CD4-positive, CD25-positive, alpha-beta regulatory T cell (primary cell): ENCODE measurements at regions not wholly inside any gene's neighbourhood (a gene's known extent, or its start where the extent isn't known, plus 50 kb on each side); places are given as distances from the start of the nearest gene placed in this dataset.

Experiments used
- ATAC-seq, 2 donors: fragments of 150-1000 bp; cut with Tn5 transposase; one replicate each; pipeline ENCODE4 v1.10.0; 2021; ENCODE audit warnings: low read depth in 2 of 2, moderate number of reproducible peaks in 2 of 2, moderate library complexity in 1 of 2
- DNase-seq, 3 donors: peaks; one replicate each; pipeline versions ENCODE4 v3.0.0 to v3.0.0-alpha.2; 2012 to 2022; ENCODE audit warnings: mixed read lengths in 1 of 3
- H3K27ac ChIP-seq: one replicate; pipeline ENCODE4 v1.7.0; 2013; ENCODE audit warnings: mild to moderate bottlenecking, low read length; ENCODE audit not compliant: insufficient read depth, poor library complexity, severe bottlenecking
- H3K27me3 ChIP-seq: one replicate; pipeline ENCODE4 v1.7.0; 2013; ENCODE audit warnings: low read length; ENCODE audit not compliant: control insufficient read depth, insufficient read depth
- H3K36me3 ChIP-seq: one replicate; pipeline ENCODE4 v1.7.0; 2013; ENCODE audit warnings: mild to moderate bottlenecking, low read length, moderate library complexity; ENCODE audit not compliant: control insufficient read depth, insufficient read depth
- H3K4me1 ChIP-seq: 2 replicates; pipeline ENCODE4 v1.7.0; 2013; ENCODE audit warnings: mild to moderate bottlenecking, low read length; ENCODE audit not compliant: insufficient read depth, control insufficient read depth, poor library complexity, severe bottlenecking
- H3K4me3 ChIP-seq: one replicate; pipeline ENCODE4 v1.7.0; 2013; ENCODE audit warnings: low read depth, mild to moderate bottlenecking, low read length, moderate library complexity
- H3K9me3 ChIP-seq, 2 experiments: 1 replicate in 1 of 2; 2 replicates in 1 of 2; pipeline ENCODE4 v1.7.0; 2013; ENCODE audit warnings: low read length in 2 of 2, mild to moderate bottlenecking in 1 of 2, moderate library complexity in 1 of 2; ENCODE audit not compliant: control insufficient read depth in 2 of 2
- H3K27ac Mint-ChIP-seq, 3 donors: one replicate each; pipeline ENCODE4 v1.8.0; 2020 to 2022; ENCODE audit warnings: mild to moderate bottlenecking in 3 of 3, mixed read lengths in 3 of 3, moderate library complexity in 2 of 3
- H3K27me3 Mint-ChIP-seq: one replicate; pipeline ENCODE4 v1.8.0; 2022; ENCODE audit warnings: mild to moderate bottlenecking, mixed read lengths
- H3K36me3 Mint-ChIP-seq: one replicate; pipeline ENCODE4 v1.8.0; 2020; ENCODE audit warnings: mixed read lengths
- H3K4me1 Mint-ChIP-seq, 4 donors: one replicate each; pipeline ENCODE4 v1.8.0; 2020 to 2022; ENCODE audit warnings: mixed read lengths in 4 of 4, mild to moderate bottlenecking in 1 of 4
- H3K4me3 Mint-ChIP-seq, 4 donors: one replicate each; pipeline ENCODE4 v1.8.0; 2020 to 2022; ENCODE audit warnings: mild to moderate bottlenecking in 4 of 4, mixed read lengths in 4 of 4, moderate library complexity in 3 of 4
- H3K9me3 Mint-ChIP-seq, 7 donors: one replicate each; pipeline ENCODE4 v1.8.0; 2020 to 2022; ENCODE audit warnings: mixed read lengths in 7 of 7, mild to moderate bottlenecking in 3 of 7, moderate library complexity in 2 of 7

DNA sequence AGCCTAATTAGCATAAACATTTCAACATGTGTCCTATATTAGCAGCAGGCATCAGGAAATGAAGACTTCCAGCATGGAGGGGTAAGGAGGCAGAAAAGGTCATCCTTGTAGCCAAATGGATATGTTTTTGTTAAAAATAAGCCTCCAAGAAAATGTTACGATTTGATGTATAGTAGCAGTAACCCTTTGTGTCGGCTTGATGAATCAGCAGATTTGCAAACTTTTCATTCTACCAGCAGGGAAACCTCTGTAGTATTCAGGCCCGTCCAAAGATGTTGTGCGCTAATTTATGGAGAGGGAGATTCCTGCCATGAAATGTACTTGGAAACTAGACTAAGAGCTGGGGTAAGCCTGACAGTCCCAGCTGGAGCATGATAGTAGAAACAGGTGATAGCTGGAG lies 780.8 kb upstream of the KLHL29 start:
- H3K27ac Mint-ChIP-seq: no peak overlapping the region
- no peaks in the 10 kb centered on the region for H3K4me1 Mint-ChIP-seq
- no peak for ATAC-seq
- no peaks in the 10 kb centered on the region for H3K27me3 Mint-ChIP-seq
- H3K9me3 Mint-ChIP-seq: peaks cover 0 to 10% (median 4%) of the 10 kb centered on the region in 7 donors
- DNase-seq: no peak
- H3K27me3 ChIP-seq: no peaks in the 10 kb centered on the region
- H3K9me3 ChIP-seq: no peaks in the 10 kb centered on the region
- H3K4me3 ChIP-seq: no peak overlapping the region
- no peaks in the 10 kb centered on the region for H3K36me3 ChIP-seq
- no peak overlapping the region for H3K27ac ChIP-seq
- H3K4me1 ChIP-seq: no peaks in the 10 kb centered on the region
- H3K4me3 Mint-ChIP-seq: no peak overlapping the region
- no peaks in the 10 kb centered on the region for H3K36me3 Mint-ChIP-seq

DNA sequence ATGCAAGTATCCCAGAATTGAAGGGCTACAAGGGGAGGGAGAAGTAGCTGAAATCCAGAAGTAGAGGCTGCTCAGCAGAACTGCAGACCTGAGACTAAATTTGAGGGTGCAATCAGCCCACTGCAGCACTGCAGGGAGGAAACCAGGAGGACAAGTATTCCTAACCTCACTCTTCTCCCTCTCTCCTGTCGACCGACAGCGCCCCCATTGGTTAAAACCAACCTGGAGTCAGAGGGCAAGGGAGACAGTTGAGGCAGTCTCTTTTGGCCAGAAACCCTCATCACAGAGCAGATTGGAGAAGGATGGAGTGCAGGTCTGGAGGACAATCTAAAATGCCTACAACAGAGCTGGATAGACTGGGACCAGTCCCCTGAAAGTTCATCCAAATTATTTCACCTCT lies 768.9 kb upstream of the KLHL29 start:
- no peak overlapping the region for H3K27ac Mint-ChIP-seq
- H3K9me3 Mint-ChIP-seq: peaks cover 0 to 8% (median 4%) of the 10 kb centered on the region in 7 donors
- no peaks in the 10 kb centered on the region for H3K36me3 Mint-ChIP-seq
- H3K4me1 ChIP-seq: no peaks in the 10 kb centered on the region
- ATAC-seq: no peak
- no peaks in the 10 kb centered on the region for H3K4me1 Mint-ChIP-seq
- H3K27ac ChIP-seq: no peak overlapping the region
- H3K4me3 ChIP-seq: no peak overlapping the region
- no peak overlapping the region for H3K4me3 Mint-ChIP-seq
- no peaks in the 10 kb centered on the region for H3K36me3 ChIP-seq
- no peaks in the 10 kb centered on the region for H3K27me3 ChIP-seq
- no peaks in the 10 kb centered on the region for H3K27me3 Mint-ChIP-seq
- DNase-seq: no peak
- no peaks in the 10 kb centered on the region for H3K9me3 ChIP-seq

DNA sequence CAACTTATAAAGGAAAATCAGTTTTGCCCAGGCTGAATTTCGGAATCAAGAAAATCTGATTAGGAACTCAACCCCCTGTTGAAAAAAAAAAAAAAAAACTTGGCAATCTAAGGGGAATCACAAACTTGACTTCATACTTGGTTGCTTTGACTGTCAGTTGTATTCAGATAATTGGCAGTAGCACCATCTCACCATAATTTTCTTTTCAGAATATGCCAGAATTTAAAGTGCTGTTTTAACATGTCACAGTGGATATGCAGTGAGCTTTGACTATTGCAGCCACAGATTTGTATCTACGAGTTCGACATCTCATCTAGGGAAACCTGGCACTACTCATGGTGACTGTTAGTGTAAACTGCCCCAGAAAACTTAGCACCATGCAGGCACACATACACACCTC lies 761.4 kb upstream of the KLHL29 start:
- no peaks in the 10 kb centered on the region for H3K36me3 ChIP-seq
- Mint-ChIP-seq H3K4me3 (no peak overlapping the region), H3K4me1 (no peaks in the 10 kb centered on the region), H3K27me3 (no peaks in the 10 kb centered on the region), H3K9me3 (peaks cover 3 to 16% (median 8%) of the 10 kb centered on the region in 7 donors), H3K27ac (no peak overlapping the region), H3K36me3 (no peaks in the 10 kb centered on the region)
- H3K4me3 ChIP-seq: no peak overlapping the region
- no peaks in the 10 kb centered on the region for H3K9me3 ChIP-seq
- no peak overlapping the region for H3K27ac ChIP-seq
- no peaks in the 10 kb centered on the region for H3K4me1 ChIP-seq
- no peak for ATAC-seq
- H3K27me3 ChIP-seq: no peaks in the 10 kb centered on the region
- DNase-seq: no peak

DNA sequence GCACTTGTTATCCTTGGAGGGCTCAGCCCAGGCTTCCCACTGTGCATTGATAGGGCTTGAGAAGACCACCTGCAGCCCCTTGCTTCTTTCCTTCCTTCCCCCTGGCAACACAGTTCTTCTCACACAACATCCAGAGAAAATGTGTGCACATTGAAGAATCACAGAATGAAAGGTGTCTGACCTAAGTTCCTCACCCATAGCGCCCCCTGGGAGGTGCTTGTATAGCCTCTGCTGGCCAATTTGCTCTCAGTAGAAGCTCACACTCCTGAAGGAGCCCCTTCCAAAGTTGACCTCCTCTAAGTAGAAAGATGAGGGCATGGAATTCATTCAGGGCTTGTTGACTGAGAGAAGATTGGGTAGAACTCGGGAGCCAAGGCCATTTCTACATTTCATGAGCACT lies 758.4 kb upstream of the KLHL29 start:
- no peak for ATAC-seq
- no peak overlapping the region for H3K4me3 ChIP-seq
- Mint-ChIP-seq H3K4me3 (no peak overlapping the region), H3K9me3 (peaks cover 3 to 15% (median 10%) of the 10 kb centered on the region in 7 donors), H3K27ac (no peak overlapping the region), H3K36me3 (no peaks in the 10 kb centered on the region), H3K4me1 (no peaks in the 10 kb centered on the region), H3K27me3 (no peaks in the 10 kb centered on the region)
- H3K9me3 ChIP-seq: no peaks in the 10 kb centered on the region
- H3K27me3 ChIP-seq: no peaks in the 10 kb centered on the region
- no peak overlapping the region for H3K27ac ChIP-seq
- H3K4me1 ChIP-seq: no peaks in the 10 kb centered on the region
- H3K36me3 ChIP-seq: no peaks in the 10 kb centered on the region
- no peak for DNase-seq

DNA sequence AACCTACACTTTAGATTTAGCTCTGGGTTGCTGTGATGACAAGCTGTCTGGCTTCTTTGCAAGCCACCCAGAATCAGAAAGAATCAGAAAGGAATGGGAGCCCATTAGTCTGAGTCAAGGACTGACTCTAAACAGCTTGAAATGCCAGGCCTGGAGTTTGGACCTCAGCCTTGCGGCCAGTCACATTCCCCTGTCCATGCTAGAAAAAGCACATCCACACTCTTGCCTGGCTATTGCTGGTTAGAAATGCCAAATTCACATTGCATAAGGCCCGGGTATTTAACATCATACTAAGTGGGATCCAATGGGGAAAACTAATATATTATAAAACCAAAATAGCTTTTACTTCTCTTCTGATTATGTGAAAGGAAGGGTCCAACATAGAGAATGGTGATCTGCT lies 756.8 kb upstream of the KLHL29 start:
- no peaks in the 10 kb centered on the region for H3K27me3 ChIP-seq
- H3K36me3 Mint-ChIP-seq: no peaks in the 10 kb centered on the region
- H3K4me1 Mint-ChIP-seq: no peaks in the 10 kb centered on the region
- DNase-seq: no peak
- peaks cover 0 to 14% (median 7%) of the 10 kb centered on the region in 7 donors for H3K9me3 Mint-ChIP-seq
- no peaks in the 10 kb centered on the region for H3K4me1 ChIP-seq
- H3K27me3 Mint-ChIP-seq: no peaks in the 10 kb centered on the region
- no peaks in the 10 kb centered on the region for H3K9me3 ChIP-seq
- H3K4me3 Mint-ChIP-seq: no peak overlapping the region
- H3K36me3 ChIP-seq: no peaks in the 10 kb centered on the region
- no peak overlapping the region for H3K27ac Mint-ChIP-seq
- H3K27ac ChIP-seq: no peak overlapping the region
- no peak overlapping the region for H3K4me3 ChIP-seq
- no peak for ATAC-seq

DNA sequence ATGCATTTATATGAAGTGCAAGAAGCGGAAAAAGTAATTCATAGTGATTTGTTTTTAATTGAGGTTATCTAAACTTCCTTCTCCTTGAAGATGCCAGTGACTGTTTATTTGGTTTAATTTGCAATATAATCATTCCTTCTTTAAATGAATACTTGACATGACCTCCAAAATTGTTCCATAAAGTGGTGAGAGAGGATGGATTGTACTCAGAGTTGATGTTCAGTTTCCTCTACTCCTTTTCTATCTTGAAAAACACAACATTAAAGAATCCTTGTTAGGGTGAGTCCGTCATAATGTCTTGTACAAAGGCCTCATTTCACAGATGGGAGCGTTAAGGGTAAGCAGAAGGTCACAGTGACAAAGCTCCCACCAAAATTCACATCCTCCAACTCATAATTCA lies 756.1 kb upstream of the KLHL29 start:
- Histone ChIP-seq H3K9me3 (no peaks in the 10 kb centered on the region), H3K27me3 (no peaks in the 10 kb centered on the region), H3K4me3 (no peak overlapping the region), H3K36me3 (no peaks in the 10 kb centered on the region), H3K4me1 (no peaks in the 10 kb centered on the region), H3K27ac (no peak overlapping the region)
- H3K27ac Mint-ChIP-seq: no peak overlapping the region
- H3K4me1 Mint-ChIP-seq: no peaks in the 10 kb centered on the region
- ATAC-seq (no peak), DNase-seq (no peak)
- peaks cover 0 to 14% (median 7%) of the 10 kb centered on the region in 7 donors for H3K9me3 Mint-ChIP-seq
- H3K36me3 Mint-ChIP-seq: no peaks in the 10 kb centered on the region
- no peak overlapping the region for H3K4me3 Mint-ChIP-seq
- no peaks in the 10 kb centered on the region for H3K27me3 Mint-ChIP-seq

DNA sequence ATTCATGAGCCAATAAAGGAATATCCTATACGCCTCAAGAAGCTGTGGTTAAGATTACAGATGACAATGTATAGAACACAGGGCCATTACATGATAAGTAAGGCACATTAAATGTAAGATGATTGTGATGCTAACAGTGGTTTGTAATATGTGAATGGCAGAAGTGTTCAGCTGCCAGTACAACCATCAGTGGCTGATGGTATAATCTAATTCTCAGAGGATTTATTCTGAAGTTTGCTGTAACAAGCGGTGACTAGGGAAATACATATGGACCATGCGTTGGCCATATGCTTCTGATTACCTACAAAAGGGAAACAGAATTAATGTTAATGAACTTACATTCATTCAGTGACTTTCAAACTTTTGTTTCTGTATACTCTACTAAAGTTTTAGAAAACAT lies 750.8 kb upstream of the KLHL29 start:
- no peaks in the 10 kb centered on the region for H3K36me3 ChIP-seq
- no peaks in the 10 kb centered on the region for H3K4me1 Mint-ChIP-seq
- H3K36me3 Mint-ChIP-seq: no peaks in the 10 kb centered on the region

DNA sequence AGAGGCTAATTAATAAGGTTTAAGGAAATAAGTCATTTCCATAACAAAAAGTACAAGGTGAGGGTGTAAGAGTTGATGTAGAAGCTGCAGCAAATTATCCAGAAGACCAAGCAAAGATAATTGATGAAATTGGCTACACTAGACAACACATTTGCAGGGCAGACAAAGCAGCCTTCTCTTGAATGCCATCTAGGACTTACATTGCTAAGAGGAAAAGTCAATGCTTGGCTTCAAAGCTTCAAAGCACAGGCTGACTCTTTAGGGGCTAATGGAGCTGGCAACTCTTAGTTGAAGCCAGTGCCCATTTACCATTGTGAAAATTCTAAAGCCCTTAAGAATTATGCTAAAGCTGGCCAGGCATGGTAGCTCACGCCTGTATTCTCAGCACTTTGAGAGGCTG lies 728.6 kb upstream of the KLHL29 start:
- Histone ChIP-seq H3K27me3 (no peaks in the 10 kb centered on the region), H3K4me1 (no peaks in the 10 kb centered on the region), H3K27ac (no peak overlapping the region), H3K36me3 (no peaks in the 10 kb centered on the region), H3K9me3 (no peaks in the 10 kb centered on the region), H3K4me3 (no peak overlapping the region)
- Mint-ChIP-seq H3K36me3 (no peaks in the 10 kb centered on the region), H3K4me1 (no peaks in the 10 kb centered on the region), H3K9me3 (peaks cover 0 to 13% (median 5%) of the 10 kb centered on the region in 7 donors), H3K27ac (no peak overlapping the region), H3K4me3 (no peak overlapping the region), H3K27me3 (no peaks in the 10 kb centered on the region)
- no peak for ATAC-seq
- DNase-seq: no peak

More for the DNA sequence above, 750.8 kb upstream of the KLHL29 start:
- Mint-ChIP-seq H3K27me3 (no peaks in the 10 kb centered on the region), H3K4me3 (no peak overlapping the region), H3K27ac (no peak overlapping the region), H3K9me3 (peaks cover 0 to 10% (median 0%) of the 10 kb centered on the region in 7 donors)
- H3K9me3 ChIP-seq: no peaks in the 10 kb centered on the region
- no peak for DNase-seq
- no peak for ATAC-seq
- H3K27ac ChIP-seq: no peak overlapping the region
- H3K4me1 ChIP-seq: no peaks in the 10 kb centered on the region
- H3K4me3 ChIP-seq: no peak overlapping the region
- H3K27me3 ChIP-seq: no peaks in the 10 kb centered on the region
